Fibroblast of the conjunctiva (primary cell): ENCODE measurements at regions not wholly inside any gene's neighbourhood (a gene's known extent, or its start where the extent isn't known, plus 50 kb on each side); places are given as distances from the start of the nearest gene placed in this dataset.

Source experiments
- DNase-seq: peaks from one replicate; pipeline ENCODE4 v3.0.0-alpha.2; 2010; ENCODE audit warnings: low read depth

- peak; percentile 55 for DNase-seq
Observed at GRCh38 chr3:148158210-148158609, 539.5 kb upstream of the AGTR1 start.

GRCh38 chr3:148162132-148162531, 535.6 kb upstream of the AGTR1 start:
- no peak for DNase-seq

- DNase-seq: no peak
Observed at GRCh38 chr3:148168347-148168746, 529.4 kb upstream of the AGTR1 start.

- peak; percentile 38 for DNase-seq
Observed at GRCh38 chr3:148173851-148174250, 523.9 kb upstream of the AGTR1 start.

GRCh38 chr3:148175214-148175613, 522.5 kb upstream of the AGTR1 start:
- DNase-seq: peak; percentile 32

- no peak for DNase-seq
Observed at GRCh38 chr3:148178503-148178902, 519.2 kb upstream of the AGTR1 start.

GRCh38 chr3:148184798-148185197, 512.9 kb upstream of the AGTR1 start:
- no peak for DNase-seq

- DNase-seq: no peak
Observed at GRCh38 chr3:148186881-148187280, 510.8 kb upstream of the AGTR1 start.

- DNase-seq: no peak
Observed at GRCh38 chr3:148187296-148187695, 510.4 kb upstream of the AGTR1 start.

GRCh38 chr3:148190441-148190990, 507.2 kb upstream of the AGTR1 start:
- DNase-seq: no peak

- DNase-seq: no peak
Observed at GRCh38 chr3:148191966-148192365, 505.7 kb upstream of the AGTR1 start.

- DNase-seq: no peak
Observed at GRCh38 chr3:148197061-148197460, 500.6 kb upstream of the AGTR1 start.

GRCh38 chr3:148202386-148202785, 495.3 kb upstream of the AGTR1 start:
- DNase-seq: no peak

GRCh38 chr3:148203297-148204010, 494.2 kb upstream of the AGTR1 start:
- no peak for DNase-seq

- DNase-seq: no peak
Observed at GRCh38 chr3:148204131-148204530, 493.6 kb upstream of the AGTR1 start.

- DNase-seq: no peak
Observed at GRCh38 chr3:148205977-148206376, 491.7 kb upstream of the AGTR1 start.

- DNase-seq: no peak
Observed at GRCh38 chr3:148206446-148206845, 491.3 kb upstream of the AGTR1 start.

GRCh38 chr3:148208975-148209374, 488.7 kb upstream of the AGTR1 start:
- DNase-seq: no peak

- DNase-seq: no peak
Observed at GRCh38 chr3:148211725-148212124, 486.0 kb upstream of the AGTR1 start.

GRCh38 chr3:148214705-148215104, 483.0 kb upstream of the AGTR1 start:
- DNase-seq: no peak

GRCh38 chr3:148217317-148217716, 480.4 kb upstream of the AGTR1 start:
- no peak for DNase-seq

GRCh38 chr3:148218222-148218621, 479.5 kb upstream of the AGTR1 start:
- DNase-seq: no peak

GRCh38 chr3:148219999-148220398, 477.7 kb upstream of the AGTR1 start:
- no peak for DNase-seq

GRCh38 chr3:148221303-148221702, 476.4 kb upstream of the AGTR1 start:
- no peak for DNase-seq
